HG03280 (cell line): ENCODE measurements at regions not wholly inside any gene's neighbourhood (a gene's known extent, or its start where the extent isn't known, plus 50 kb on each side); places are given as distances from the start of the nearest gene placed in this dataset.
"Not testable (repeated sequence)": the region's sequence is repeated elsewhere in the genome, so short reads cannot be mapped to it uniquely, and the experiment has no call there.

Experiments used
- ATAC-seq: cut with Tn5 transposase; IDR thresholded peaks from one replicate; pipeline ENCODE4 v1.9.1; 2021; ENCODE audit warnings: mild to moderate bottlenecking, moderate library complexity; ENCODE audit not compliant: unreplicated experiment

DNA sequence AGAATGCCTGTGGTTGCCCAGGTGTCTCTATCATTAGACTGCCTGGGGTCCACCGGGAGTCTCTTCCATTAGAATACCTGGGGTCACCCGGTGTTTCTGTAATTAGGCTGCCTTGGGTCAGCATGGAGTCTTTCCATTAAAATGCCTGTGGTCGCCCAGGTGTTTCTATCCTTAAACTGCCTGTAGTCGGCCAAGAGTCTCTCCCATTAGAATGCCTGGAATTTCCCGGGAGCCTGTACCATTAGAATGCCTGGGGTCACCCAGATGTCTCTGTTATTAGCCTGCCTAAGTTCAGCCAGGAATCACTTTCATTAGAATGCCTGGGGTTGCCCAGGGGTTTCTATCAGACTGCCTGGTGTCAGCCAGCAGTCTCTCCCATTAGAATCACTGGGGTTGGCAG lies 1492.8 kb downstream of the UQCRFS1 start:
- ATAC-seq: no peak

DNA sequence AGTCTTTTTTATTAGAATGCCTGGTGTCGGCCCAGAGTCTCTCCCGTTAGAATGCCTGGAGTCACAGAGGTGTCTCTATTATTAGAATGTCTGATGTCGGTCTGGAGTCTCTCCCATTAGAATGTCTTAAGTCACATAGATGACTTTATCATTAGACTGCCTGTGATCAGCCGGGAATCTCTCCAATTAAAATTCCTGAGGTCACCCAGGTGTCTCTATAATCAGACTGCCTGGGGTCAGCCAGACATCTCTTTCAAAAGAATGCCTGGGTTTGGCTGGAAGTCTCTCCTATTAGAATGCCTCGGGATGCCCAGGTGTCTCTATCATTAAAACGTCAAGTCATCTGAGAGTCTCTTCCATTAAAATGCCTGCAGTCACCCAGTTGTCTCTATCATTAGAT lies 1493.9 kb downstream of the UQCRFS1 start:
- ATAC-seq: no peak

DNA sequence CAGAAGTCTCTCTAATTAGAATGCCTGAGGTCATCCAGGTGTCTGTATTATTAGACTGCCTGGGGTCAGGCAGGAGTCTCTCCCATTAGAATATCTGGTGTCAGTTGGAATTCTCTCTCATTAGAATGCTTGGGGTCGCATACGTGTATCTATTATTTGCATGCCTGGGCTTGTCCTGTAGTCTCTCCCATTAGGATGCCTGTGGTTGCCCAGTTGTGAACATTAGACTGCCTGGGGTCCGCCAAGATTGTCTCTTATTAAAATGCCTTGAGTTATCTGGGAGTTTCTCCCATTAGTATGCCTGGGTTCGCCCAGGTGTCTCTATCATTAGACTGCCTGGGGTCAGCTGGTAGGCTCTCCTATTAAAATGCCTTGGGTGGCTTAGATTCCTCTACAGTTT lies 1494.7 kb downstream of the UQCRFS1 start:
- no peak for ATAC-seq

DNA sequence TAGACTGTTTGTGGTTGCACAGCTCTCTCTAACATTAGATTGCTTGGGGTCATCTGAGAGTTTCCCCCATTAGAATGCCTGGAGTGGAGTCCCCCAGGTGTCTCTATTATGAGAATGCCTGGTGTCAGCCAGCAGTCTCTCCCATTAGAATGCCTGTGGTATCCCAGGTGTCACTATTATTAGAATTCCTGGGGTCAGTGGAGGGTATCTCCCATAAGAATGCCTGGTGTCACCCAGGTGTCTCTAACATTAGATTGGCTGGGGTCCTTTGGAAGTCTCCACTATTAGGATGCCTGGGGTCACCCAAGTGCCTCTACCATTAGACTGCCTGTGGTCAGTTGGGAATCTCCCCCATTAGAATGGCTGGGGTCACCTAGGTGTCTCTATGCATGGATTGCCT lies 1495.1 kb downstream of the UQCRFS1 start:
- no peak for ATAC-seq

DNA sequence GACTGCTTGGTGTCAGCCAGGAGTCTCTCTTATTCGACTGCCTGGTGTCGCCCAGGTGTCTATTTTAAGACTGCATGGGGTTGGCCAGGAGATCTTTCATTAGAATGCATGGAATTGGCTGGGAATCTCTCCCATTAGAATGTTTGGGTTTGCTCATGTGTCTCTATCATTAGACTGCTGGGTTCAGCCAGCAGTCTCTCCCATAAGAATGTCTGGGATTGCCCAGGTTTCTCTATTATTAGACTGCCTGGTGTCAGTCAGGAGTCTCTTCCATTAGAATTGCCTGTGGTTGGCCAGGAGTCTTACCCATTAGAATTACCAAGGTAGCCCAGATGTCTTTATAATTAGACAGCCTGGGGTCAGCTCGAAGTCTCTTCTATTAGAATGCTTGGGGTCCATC lies 1496.0 kb downstream of the UQCRFS1 start:
- no peak for ATAC-seq

DNA sequence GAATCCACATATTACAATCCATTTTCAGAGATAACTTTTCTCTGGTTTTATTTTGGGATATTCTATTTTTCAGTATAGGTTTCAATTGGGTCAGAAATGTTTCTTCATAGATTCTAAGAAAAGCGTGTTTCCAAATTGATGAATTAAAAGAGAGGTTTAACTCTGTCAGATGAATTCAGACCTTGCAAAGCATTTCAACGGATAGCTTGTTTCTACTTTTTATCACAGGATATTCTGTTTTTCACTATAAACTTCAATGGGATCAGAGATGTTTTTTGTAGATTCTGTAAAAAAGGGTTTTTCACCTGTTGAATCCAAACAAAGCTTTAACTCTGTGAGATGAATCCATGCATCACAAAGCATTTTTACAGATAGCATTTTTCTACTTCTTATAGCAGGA lies 1498.1 kb downstream of the UQCRFS1 start:
- ATAC-seq: no peak

DNA sequence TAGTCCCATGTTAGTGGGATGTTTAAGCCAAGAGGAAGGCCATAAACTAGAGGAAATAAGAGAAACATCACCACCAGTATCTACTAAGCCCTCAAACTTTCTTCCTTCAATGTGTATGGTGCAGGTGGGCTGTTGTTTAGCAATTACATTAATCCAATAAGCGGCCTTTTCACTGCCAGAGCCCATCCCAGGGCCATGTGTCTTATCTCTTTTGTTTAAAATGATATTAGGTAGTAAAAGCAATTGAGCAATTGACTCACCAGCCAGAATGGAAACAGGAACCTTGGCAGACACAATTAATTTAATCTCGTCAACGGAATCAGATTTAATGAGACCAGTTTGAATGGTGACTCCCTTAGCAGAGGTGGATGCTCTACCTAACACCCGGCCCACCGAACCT lies 1503.5 kb downstream of the UQCRFS1 start:
- ATAC-seq: no peak

DNA sequence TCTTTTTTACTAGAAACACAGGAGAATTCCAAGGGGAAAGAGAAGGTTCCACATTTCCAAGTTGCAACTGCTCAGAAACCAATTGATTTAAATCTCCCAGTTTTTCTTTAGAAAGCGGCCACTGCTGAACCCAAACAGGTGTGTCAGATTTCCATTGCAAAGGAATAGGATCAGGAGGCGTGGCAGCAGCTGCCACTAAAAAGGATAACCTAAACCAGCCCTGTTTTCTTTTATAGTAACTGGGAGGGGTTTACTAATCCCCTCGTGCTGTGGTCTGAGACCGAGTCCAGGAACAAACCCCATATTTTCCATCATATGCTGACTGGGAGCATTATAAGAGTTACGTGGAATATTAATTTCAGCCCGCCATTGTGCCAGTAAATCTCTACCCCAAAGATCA lies 1504.0 kb downstream of the UQCRFS1 start:
- not testable (repeated sequence) for ATAC-seq

DNA sequence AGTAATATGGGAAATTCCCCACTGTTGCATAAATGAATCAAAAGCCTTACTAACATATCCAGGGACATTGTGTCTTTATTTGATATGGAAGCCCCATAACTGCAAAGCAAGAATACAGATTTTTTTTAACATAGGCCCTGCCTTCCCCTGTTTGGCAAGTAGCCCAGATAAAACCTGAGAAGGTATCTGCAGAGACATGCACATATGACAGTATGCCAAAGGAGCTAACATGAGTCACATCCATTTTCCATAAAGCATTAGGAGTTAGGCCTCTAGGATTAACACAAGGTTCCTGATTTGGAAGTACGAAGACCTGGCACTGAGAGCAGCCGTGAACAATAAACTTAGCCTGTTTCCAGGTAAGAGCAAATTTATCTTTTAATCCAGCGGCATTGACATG lies 1505.9 kb downstream of the UQCRFS1 start:
- ATAC-seq: not testable (repeated sequence)

DNA sequence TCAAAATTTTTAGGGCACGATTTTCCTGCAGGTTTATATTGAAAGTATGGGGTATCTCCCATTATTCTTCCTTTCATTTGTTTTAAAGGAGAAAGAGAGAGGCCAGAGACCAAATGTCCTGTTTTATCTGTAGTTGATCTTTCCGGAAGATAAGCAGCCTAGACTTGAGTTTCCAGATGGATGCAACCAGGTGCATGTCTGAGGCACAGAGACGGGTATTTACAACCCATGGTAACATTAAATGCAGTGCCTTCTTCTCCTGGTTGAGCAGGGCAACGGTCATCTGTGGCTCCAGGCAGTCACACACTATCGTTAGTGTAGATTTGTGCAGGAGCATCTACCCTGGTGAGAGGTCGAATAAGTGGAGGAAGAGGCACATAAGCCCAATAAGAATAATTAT lies 1507.1 kb downstream of the UQCRFS1 start:
- no peak for ATAC-seq

DNA sequence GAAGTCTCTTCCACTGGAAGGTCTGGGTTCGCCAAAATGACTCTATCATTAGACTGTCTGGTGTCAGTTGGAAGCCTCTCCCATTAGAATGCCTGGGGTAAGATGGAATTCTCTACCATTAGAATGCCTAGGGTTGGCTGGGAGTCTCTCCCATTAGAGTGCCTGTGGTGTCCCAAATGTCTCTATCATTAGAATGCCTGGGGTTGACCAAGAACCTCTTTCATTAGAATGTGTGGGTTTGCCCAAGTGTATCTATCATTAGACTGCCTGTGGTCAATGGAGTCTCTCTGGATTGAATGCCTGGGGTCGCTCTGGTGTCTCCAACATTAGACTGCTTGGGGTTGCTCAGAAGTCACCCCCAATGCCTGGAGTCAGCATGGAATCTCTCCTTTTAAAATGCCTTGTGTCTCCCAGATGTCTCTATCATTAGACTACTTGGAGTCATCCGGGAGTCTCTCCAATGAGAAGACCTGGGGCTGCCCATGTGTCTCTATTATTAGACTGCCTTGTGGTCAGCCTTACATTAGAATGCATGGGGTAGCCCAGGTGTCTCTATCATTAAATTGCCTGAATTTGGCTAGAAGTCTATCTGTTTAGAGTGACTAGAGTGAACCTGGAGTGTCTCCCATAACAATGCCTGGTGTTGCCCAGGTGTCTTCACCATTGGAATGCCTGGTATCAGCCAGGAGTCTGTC lies 1518.4 kb downstream of the UQCRFS1 start:
- ATAC-seq: no peak

DNA sequence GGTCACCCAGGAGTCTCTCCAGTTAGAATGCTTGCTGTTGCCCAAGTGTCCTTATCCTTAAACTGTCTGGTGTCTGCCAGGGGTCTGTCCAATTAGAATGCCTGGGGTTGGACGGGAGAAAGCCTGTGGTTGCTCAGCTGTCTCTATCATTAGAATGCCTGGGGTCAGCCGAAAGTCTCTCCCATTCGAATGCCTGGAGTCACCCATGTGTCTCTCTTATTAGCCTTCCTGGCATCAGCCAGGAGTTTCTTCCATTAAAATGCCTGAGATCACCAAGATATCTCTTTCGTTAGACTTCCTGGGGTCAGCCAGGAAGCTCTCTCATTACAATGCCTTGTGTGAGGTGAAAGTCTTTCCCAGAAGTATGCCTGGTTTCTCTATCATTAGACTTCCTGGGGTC lies 1521.0 kb downstream of the UQCRFS1 start:
- no peak for ATAC-seq

DNA sequence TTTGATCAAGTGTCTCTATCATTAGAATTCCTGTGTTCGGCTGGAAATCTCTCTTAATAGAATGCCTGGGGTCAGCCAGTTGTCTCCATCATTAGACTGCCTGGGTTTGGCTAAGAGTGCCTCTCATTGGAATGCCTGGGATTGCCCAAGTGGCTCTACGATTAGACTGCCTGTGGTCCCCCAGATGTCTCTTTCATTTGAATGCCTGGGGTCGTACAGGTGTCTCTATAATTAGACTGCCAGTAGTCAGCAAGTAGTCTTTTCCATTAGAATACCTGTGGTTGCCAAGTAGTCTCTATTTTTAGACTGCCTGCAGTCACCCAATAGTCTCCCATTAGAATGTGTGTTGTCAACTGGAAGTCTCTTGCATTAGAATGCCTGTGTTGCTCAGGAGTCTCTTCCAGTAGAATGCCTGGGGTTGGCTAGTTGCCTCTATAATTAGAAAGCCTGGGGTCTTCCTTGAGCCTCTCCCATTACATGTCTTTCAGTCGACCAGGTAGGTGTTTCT lies 1523.2 kb downstream of the UQCRFS1 start:
- ATAC-seq: no peak

DNA sequence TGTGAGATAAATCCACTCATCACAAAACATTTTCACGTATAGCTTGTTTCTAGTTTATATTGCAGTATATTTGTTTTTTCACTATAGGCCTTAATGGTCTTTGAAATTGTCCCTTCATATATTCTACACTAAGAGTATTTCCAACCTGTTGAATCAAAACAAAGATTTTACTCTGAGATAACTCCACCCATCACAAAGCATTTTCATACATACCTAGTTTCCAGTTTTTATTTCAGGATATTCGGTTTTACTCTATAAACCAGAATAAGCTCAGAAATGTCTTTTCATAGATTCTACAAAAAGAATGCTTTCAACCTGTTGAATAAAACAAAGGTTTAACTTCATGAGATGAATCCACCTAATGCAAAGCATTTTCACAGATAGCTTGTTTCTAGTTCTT lies 1528.7 kb downstream of the UQCRFS1 start:
- no peak for ATAC-seq

DNA sequence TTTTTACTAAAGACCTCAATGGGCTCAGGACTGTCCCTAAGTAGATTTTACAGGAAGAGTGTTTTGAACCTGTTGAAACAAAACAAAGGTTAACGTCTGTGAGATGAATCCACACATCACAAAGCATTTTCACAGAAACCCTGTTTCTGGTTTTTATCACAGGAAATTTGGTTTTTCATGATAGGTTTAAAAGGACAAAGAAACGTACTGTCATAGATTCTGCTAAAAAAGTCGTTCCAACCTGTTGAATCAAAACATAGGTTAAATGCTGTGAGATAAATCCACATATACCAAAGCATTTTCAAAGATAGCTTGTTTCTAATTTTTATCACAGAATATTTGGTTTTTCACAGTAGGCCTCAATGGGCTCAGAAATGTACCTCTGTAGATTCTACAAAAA lies 1531.0 kb downstream of the UQCRFS1 start:
- ATAC-seq: no peak

DNA sequence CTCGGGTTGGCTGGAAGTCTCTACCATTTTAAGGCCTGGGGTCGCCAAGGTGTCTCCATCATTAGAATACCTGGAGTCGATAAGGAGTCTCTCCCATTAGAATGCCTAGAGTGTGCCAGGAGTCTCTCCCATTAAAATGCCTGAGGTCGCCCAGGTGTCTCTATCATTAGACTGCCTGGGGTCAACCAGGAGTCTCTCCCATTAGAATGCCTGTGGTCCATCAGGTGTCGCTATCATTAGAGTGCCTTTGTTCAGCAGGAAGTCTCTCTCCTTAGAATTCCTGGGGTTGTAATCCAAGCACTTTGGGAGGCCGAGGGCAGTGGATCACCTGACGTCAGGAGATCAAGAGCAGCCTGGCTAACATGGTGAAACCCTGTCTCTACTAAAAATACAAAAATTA lies 1533.0 kb downstream of the UQCRFS1 start:
- ATAC-seq: no peak

DNA sequence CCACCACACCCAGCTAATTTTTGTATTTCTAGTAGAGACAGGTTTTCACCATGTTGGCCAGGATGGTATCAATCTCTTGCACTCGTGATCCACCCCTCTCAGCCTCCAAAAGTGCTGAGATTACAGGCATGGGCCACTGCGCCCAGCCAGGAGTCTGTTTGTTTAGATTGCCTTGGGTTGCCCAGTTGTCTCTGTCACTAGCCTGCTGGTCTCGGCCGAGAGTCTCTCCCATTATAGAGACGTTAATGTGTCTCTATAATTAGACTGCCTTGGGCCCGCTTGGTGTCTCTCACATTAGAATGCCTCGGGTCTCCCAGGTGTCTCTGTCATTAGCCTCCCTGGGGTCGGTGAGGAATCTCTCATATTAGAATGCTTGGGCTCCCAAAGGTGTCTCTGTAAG lies 1533.6 kb downstream of the UQCRFS1 start:
- no peak for ATAC-seq

DNA sequence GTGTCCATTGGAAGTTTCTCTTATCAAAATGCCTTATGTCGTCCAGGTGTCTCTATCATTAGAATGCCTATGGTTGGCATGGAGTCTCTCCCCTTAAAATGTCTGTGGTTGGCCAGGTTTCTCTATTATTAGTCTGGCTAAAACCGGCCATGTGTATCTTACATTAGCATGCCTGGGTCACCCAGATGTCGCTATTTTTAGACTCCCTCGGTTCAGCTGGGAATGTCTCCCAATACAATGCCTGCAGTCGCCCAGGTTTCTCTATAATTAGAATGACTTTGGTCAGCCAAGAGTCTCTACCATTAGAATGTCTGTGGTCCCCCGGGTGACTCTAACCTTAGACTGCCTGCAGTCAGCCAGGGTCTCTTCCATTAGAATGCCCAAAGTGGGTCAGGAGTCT lies 1536.1 kb downstream of the UQCRFS1 start:
- ATAC-seq: no peak

DNA sequence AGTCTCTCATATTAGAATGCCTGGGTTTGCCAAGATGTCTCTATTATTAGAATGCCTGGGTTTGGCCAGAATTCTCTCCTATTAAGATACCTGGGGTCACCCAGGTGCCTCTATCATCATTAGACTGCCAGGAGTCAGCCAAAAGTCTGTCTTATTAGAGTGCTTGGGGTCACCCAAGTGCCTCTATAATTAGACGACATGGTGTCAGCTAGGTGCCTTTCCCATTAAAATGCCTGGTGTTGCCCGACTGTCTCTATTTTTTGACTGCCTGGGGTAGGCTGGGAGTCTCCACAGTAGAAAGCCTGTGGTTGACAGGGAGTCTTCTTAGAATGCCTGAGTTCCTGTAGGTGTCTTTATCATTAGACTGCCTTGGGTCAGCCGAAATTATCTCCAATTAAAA lies 1536.6 kb downstream of the UQCRFS1 start:
- no peak for ATAC-seq

DNA sequence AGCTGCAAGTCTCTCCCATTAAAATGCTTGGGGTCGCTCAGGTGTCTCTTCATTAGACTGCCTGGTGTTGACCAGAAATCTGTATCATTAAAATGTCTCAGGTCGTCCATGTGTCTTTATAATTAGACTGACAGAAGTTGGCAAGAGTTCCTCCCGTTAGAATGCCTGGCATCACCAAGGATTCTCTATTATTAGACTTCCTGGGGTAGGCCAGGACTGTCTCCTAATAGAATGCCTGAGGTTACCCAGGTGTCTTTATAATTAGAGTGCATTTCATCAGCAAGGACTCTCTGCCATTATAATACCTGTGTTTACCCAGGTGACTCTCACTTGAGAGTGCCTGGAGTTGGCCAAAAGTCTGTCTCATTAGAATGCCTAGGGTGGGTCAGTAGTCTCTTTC lies 1537.2 kb downstream of the UQCRFS1 start:
- no peak for ATAC-seq

DNA sequence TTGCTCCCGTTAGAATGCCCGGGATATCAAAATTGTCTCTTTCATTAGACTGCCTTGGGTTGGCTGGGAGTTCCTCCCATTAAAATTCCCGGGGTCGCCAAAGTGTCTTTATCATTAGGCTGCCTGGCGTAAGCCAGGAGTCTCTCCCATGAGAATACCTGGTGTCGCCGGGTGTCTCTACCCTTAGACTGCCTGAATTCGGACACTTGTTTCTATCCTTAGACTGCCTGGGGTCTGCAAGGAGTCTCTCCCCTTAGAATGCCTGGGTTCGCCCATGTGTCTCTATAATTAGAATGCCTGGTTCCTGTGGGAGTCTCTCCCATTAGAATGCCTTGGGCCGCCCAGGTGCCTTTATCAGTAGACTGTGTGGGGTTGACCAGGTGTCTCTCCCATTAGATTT lies 1538.2 kb downstream of the UQCRFS1 start:
- ATAC-seq: no peak

DNA sequence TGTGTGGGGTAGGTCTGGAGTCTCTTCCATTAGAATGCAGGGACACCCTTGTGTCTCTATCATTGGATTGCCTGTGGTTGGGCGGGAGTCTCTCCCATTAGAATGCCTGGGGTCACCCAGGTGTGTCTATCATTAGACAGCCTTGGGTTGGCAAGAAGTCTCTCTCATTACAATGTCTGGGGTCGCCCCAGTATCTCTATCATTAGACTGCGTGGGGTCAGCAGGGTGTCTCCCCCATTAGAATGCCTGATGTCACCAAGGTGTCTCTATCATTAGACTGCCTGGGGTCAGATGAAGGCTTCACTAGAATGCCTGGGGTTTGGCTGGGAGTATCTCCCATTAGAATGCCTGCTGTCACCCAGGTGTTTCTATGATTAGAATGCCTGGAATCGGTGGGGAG lies 1539.0 kb downstream of the UQCRFS1 start:
- ATAC-seq: no peak
